ENCODE measurements at regions not wholly inside any gene's neighbourhood (a gene's known extent, or its start where the extent isn't known, plus 50 kb on each side); places are given as distances from the start of the nearest gene placed in this dataset.

- Histone ChIP-seq H3K4me3 (IDR thresholded peaks at IDR 0.05; ENCODE audit: insufficient read depth, low read depth, low read length) (no peak overlapping the region), H4K20me1 (ENCODE audit: insufficient read depth) (no peaks in the 10 kb centered on the region), H3K9ac (no peak overlapping the region), H3K27me3 (ENCODE audit: insufficient read depth, low read depth) (no peaks in the 10 kb centered on the region), H3K4me2 (no peak overlapping the region), H2AFZ (ENCODE audit: low read depth) (no peak overlapping the region), H3K27ac (no peak overlapping the region), H3K79me2 (ENCODE audit: insufficient read depth, low read depth) (no peaks in the 10 kb centered on the region), H3K4me1 (ENCODE audit: low read depth, poor library complexity, severe bottlenecking) (peaks cover 16% of the 10 kb centered on the region), H3K36me3 (ENCODE audit: insufficient read depth) (no peaks in the 10 kb centered on the region)
- TF ChIP-seq, protein P1, sequence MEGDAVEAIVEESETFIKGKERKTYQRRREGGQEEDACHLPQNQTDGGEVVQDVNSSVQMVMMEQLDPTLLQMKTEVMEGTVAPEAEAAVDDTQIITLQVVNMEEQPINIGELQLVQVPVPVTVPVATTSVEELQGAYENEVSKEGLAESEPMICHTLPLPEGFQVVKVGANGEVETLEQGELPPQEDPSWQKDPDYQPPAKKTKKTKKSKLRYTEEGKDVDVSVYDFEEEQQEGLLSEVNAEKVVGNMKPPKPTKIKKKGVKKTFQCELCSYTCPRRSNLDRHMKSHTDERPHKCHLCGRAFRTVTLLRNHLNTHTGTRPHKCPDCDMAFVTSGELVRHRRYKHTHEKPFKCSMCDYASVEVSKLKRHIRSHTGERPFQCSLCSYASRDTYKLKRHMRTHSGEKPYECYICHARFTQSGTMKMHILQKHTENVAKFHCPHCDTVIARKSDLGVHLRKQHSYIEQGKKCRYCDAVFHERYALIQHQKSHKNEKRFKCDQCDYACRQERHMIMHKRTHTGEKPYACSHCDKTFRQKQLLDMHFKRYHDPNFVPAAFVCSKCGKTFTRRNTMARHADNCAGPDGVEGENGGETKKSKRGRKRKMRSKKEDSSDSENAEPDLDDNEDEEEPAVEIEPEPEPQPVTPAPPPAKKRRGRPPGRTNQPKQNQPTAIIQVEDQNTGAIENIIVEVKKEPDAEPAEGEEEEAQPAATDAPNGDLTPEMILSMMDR (conservative IDR thresholded peaks at IDR 0.05; ENCODE audit: low read depth, low read length): no peak
Measured at GRCh38 chr9:22232971-22233370, 213.7 kb upstream of the DMRTA1 start.

GRCh38 chr9:22237497-22238363 lies 208.9 kb upstream of the DMRTA1 start:
- peak overlapping the region; percentile 88 for H3K4me2 ChIP-seq
- H3K79me2 ChIP-seq (ENCODE audit: insufficient read depth, low read depth): no peaks in the 10 kb centered on the region
- peak overlapping the region; percentile 91; the same call in 1 of the 2 replicates for H3K27ac ChIP-seq
- H3K27me3 ChIP-seq (ENCODE audit: insufficient read depth, low read depth): no peaks in the 10 kb centered on the region
- H4K20me1 ChIP-seq (ENCODE audit: insufficient read depth): no peaks in the 10 kb centered on the region
- TF ChIP-seq, protein P1 (conservative IDR thresholded peaks at IDR 0.05; ENCODE audit: low read depth, low read length): no peak
- H3K9ac ChIP-seq: no peak overlapping the region; the same call in 1 of the 2 replicates
- H3K4me1 ChIP-seq (ENCODE audit: low read depth, poor library complexity, severe bottlenecking): peaks cover 61% of the 10 kb centered on the region
- peak overlapping the region; percentile 43; the same call in 1 of the 2 replicates for H2AFZ ChIP-seq (ENCODE audit: low read depth)
- no peak overlapping the region for H3K4me3 ChIP-seq (IDR thresholded peaks at IDR 0.05; ENCODE audit: insufficient read depth, low read depth, low read length)
- H3K36me3 ChIP-seq (ENCODE audit: insufficient read depth): no peaks in the 10 kb centered on the region

- Histone ChIP-seq H3K27ac (peak overlapping the region; percentile 91), H3K79me2 (ENCODE audit: insufficient read depth, low read depth) (no peaks in the 10 kb centered on the region), H4K20me1 (ENCODE audit: insufficient read depth) (no peaks in the 10 kb centered on the region), H2AFZ (ENCODE audit: low read depth) (peak overlapping the region; percentile 43), H3K4me2 (peak overlapping the region; percentile 88), H3K4me3 (IDR thresholded peaks at IDR 0.05; ENCODE audit: insufficient read depth, low read depth, low read length) (no peak overlapping the region), H3K9ac (peak overlapping the region; percentile 54; the same call in 1 of the 2 replicates), H3K4me1 (ENCODE audit: low read depth, poor library complexity, severe bottlenecking) (peaks cover 74% of the 10 kb centered on the region), H3K36me3 (ENCODE audit: insufficient read depth) (no peaks in the 10 kb centered on the region), H3K27me3 (ENCODE audit: insufficient read depth, low read depth) (no peaks in the 10 kb centered on the region)
- TF ChIP-seq, protein P1 (conservative IDR thresholded peaks at IDR 0.05; ENCODE audit: low read depth, low read length): peak; percentile 62
Measured at GRCh38 chr9:22238809-22239684, 207.6 kb upstream of the DMRTA1 start.

DNA sequence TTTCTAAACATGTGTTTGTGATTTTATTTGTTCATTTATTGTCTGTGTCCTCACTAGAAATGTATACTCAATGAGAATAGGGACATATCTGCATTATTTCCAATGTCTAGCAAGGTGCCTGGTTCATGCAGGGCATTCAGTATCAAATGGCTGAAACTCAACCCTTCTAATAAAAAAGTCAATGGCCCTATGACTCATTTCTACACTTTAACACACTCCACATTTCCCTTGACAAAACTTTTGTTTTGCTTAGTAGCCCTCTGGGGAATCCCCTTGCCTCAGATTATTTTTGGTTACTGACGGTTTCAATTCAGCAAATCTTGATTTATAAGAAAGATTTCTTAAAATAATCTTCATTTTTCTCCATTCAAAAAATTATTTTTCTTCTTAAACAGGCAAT lies 206.0 kb upstream of the DMRTA1 start:
- Histone ChIP-seq H3K79me2 (ENCODE audit: insufficient read depth, low read depth) (no peaks in the 10 kb centered on the region), H3K27me3 (ENCODE audit: insufficient read depth, low read depth) (no peaks in the 10 kb centered on the region), H3K4me3 (IDR thresholded peaks at IDR 0.05; ENCODE audit: insufficient read depth, low read depth, low read length) (no peak overlapping the region), H2AFZ (ENCODE audit: low read depth) (peak overlapping the region; percentile 28; the same call in 1 of the 2 replicates), H3K36me3 (ENCODE audit: insufficient read depth) (no peaks in the 10 kb centered on the region), H4K20me1 (ENCODE audit: insufficient read depth) (no peaks in the 10 kb centered on the region), H3K27ac (peak overlapping the region; percentile 91), H3K4me2 (peak overlapping the region; percentile 88), H3K4me1 (ENCODE audit: low read depth, poor library complexity, severe bottlenecking) (peaks cover 89% of the 10 kb centered on the region), H3K9ac (peak overlapping the region; percentile 54)
- TF ChIP-seq, protein P1 (conservative IDR thresholded peaks at IDR 0.05; ENCODE audit: low read depth, low read length): no peak
